ENCODE measurements at regions not wholly inside any gene's neighbourhood (a gene's known extent, or its start where the extent isn't known, plus 50 kb on each side); places are given as distances from the start of the nearest gene placed in this dataset.

GRCh38 chr2:12203528-12203927 lies 457.1 kb downstream of the LPIN1 start:
- Histone ChIP-seq H3K36me3 (ENCODE audit: insufficient read depth, low read length) (no peaks in the 10 kb centered on the region), H3K4me2 (ENCODE audit: insufficient read depth, low read length) (no peak overlapping the region), H3K9ac (ENCODE audit: low read depth, low read length) (no peak overlapping the region), H3K4me1 (ENCODE audit: insufficient read depth, low read length) (no peaks in the 10 kb centered on the region), H2AFZ (ENCODE audit: low read depth, low read length) (no peak overlapping the region), H4K20me1 (ENCODE audit: insufficient read depth, low read length) (no peaks in the 10 kb centered on the region), H3K27me3 (ENCODE audit: insufficient read depth, low read length, poor library complexity) (no peaks in the 10 kb centered on the region), H3K4me3 (ENCODE audit: low read depth in 1 of 2, low read length in 2 of 2) (no peak overlapping the region), H3K79me2 (ENCODE audit: insufficient read depth, low read length) (no peaks in the 10 kb centered on the region), H3K9me3 (ENCODE audit: insufficient read depth, low read length, severe bottlenecking) (peaks cover 5% of the 10 kb centered on the region), H3K27ac (ENCODE audit: low read length) (no peak overlapping the region)
- no peak for TF ChIP-seq CTCF (IDR thresholded peaks at IDR 0.05; ENCODE audit: borderline replicate concordance, extremely low read depth, low read length, poor library complexity, severe bottlenecking)
- no peak for TF ChIP-seq EZH2 (IDR thresholded peaks at IDR 0.05; ENCODE audit: borderline replicate concordance, low read depth, low read length, severe bottlenecking)
- ATAC-seq (ENCODE audit: insufficient read depth, low read depth) (no peak), DNase-seq (no peak)

GRCh38 chr2:12205086-12205485 lies 458.7 kb downstream of the LPIN1 start:
- TF ChIP-seq EZH2 (IDR thresholded peaks at IDR 0.05; ENCODE audit: borderline replicate concordance, low read depth, low read length, severe bottlenecking), result no peak
- TF ChIP-seq CTCF (IDR thresholded peaks at IDR 0.05; ENCODE audit: borderline replicate concordance, extremely low read depth, low read length, poor library complexity, severe bottlenecking), result no peak
- H2AFZ ChIP-seq (ENCODE audit: low read depth, low read length), result no peak overlapping the region
- H3K9me3 ChIP-seq (ENCODE audit: insufficient read depth, low read length, severe bottlenecking), result peaks cover 5% of the 10 kb centered on the region
- no peaks in the 10 kb centered on the region for H3K4me1 ChIP-seq (ENCODE audit: insufficient read depth, low read length)
- ATAC-seq (ENCODE audit: insufficient read depth, low read depth) (no peak), DNase-seq (no peak)
- H3K9ac ChIP-seq (ENCODE audit: low read depth, low read length), result no peak overlapping the region
- H3K27ac ChIP-seq (ENCODE audit: low read length), result no peak overlapping the region
- H3K36me3 ChIP-seq (ENCODE audit: insufficient read depth, low read length), result no peaks in the 10 kb centered on the region
- H4K20me1 ChIP-seq (ENCODE audit: insufficient read depth, low read length), result no peaks in the 10 kb centered on the region
- H3K4me3 ChIP-seq (ENCODE audit: low read depth in 1 of 2, low read length in 2 of 2), result no peak overlapping the region
- no peaks in the 10 kb centered on the region for H3K27me3 ChIP-seq (ENCODE audit: insufficient read depth, low read length, poor library complexity)
- H3K79me2 ChIP-seq (ENCODE audit: insufficient read depth, low read length), result no peaks in the 10 kb centered on the region
- H3K4me2 ChIP-seq (ENCODE audit: insufficient read depth, low read length), result no peak overlapping the region

GRCh38 chr2:12207491-12207890 lies 461.1 kb downstream of the LPIN1 start:
- TF ChIP-seq CTCF (IDR thresholded peaks at IDR 0.05; ENCODE audit: borderline replicate concordance, extremely low read depth, low read length, poor library complexity, severe bottlenecking) (no peak), EZH2 (IDR thresholded peaks at IDR 0.05; ENCODE audit: borderline replicate concordance, low read depth, low read length, severe bottlenecking) (no peak)
- Histone ChIP-seq H3K79me2 (ENCODE audit: insufficient read depth, low read length) (no peaks in the 10 kb centered on the region), H3K4me2 (ENCODE audit: insufficient read depth, low read length) (no peak overlapping the region), H3K9ac (ENCODE audit: low read depth, low read length) (no peak overlapping the region), H3K4me3 (ENCODE audit: low read depth in 1 of 2, low read length in 2 of 2) (no peak overlapping the region), H3K27me3 (ENCODE audit: insufficient read depth, low read length, poor library complexity) (no peaks in the 10 kb centered on the region), H3K27ac (ENCODE audit: low read length) (no peak overlapping the region), H4K20me1 (ENCODE audit: insufficient read depth, low read length) (no peaks in the 10 kb centered on the region), H3K9me3 (ENCODE audit: insufficient read depth, low read length, severe bottlenecking) (peaks cover 5% of the 10 kb centered on the region), H3K4me1 (ENCODE audit: insufficient read depth, low read length) (no peaks in the 10 kb centered on the region), H3K36me3 (ENCODE audit: insufficient read depth, low read length) (no peaks in the 10 kb centered on the region), H2AFZ (ENCODE audit: low read depth, low read length) (no peak overlapping the region)
- no peak for DNase-seq
- no peak for ATAC-seq (ENCODE audit: insufficient read depth, low read depth)
